Gastroesophageal sphincter (tissue), 4 donors: ENCODE measurements at regions not wholly inside any gene's neighbourhood (a gene's known extent, or its start where the extent isn't known, plus 50 kb on each side); places are given as distances from the start of the nearest gene placed in this dataset.

ENCODE experiments used
- ATAC-seq: fragments of 150-250 bp; one replicate; pipeline ENCODE4 v1.9.1; 2016; ENCODE audit warnings: mild to moderate bottlenecking, moderate library complexity
- H3K27ac ChIP-seq, 4 donors: fragments of 200-600 bp; sonication (generic) in 3 of 4; 1 replicate in 3 of 4; 2 replicates in 1 of 4; pipeline ENCODE4 v1.5.1; 2016 to 2019
- H3K27me3 ChIP-seq: fragments of 200-600 bp; sonication (generic); one replicate; pipeline ENCODE4 v1.5.1; 2019
- H3K36me3 ChIP-seq, 2 donors: fragments of 200-600 bp; sonication (generic); one replicate each; pipeline ENCODE4 v1.5.1; 2019; ENCODE audit warnings: control low read depth in 1 of 2
- H3K4me1 ChIP-seq, 3 donors: fragments of 200-600 bp; sonication (generic); 1 replicate in 2 of 3; 2 replicates in 1 of 3; pipeline ENCODE4 v1.5.1; 2016 to 2019; ENCODE audit warnings: control low read depth in 2 of 3
- H3K4me3 ChIP-seq, 2 donors: fragments of 200-600 bp; sonication (generic); one replicate each; pipeline ENCODE4 v1.5.1; 2019; ENCODE audit warnings: mild to moderate bottlenecking in 1 of 2, moderate library complexity in 1 of 2
- H3K9me3 ChIP-seq, 3 donors: fragments of 200-600 bp; sonication (generic); one replicate each; pipeline ENCODE4 v1.5.1; 2017 to 2019; ENCODE audit warnings: control low read depth in 2 of 3
- EP300 ChIP-seq: sonication (generic); formaldehyde crosslinking; IDR thresholded peaks from one replicate; pipeline ENCODE4 v1.6.1; 2017; ENCODE audit warnings: antibody characterized with exemption, mild to moderate bottlenecking
- POLR2A ChIP-seq, 2 donors: fragments of 450-650 bp; IDR thresholded peaks; one replicate each; pipeline ENCODE4 v1.6.1; 2017; ENCODE audit warnings: antibody characterized with exemption in 2 of 2, mild to moderate bottlenecking in 2 of 2, moderate library complexity in 1 of 2
- POLR2AphosphoS5 ChIP-seq: sonication (generic); formaldehyde crosslinking; IDR thresholded peaks from one replicate; pipeline ENCODE4 v1.6.1; 2017; ENCODE audit warnings: antibody characterized with exemption
- WGBS, 2 donors: methylation state at CpG; one replicate each; pipeline ENCODE4 v1.1.5; 2018; ENCODE audit warnings: low coverage in 1 of 2; 5-methylcytosine and 5-hydroxymethylcytosine counted together
- TF ChIP-seq, protein P1 (sequence below), 4 experiments: fragments of 200-600 bp in 2 of 4; fragments of 450-650 bp in 2 of 4; sonication (generic) in 1 of 4; IDR thresholded peaks; one replicate each; pipeline ENCODE4 v1.5.1; 2017 to 2019; ENCODE audit warnings: antibody characterized with exemption in 4 of 4, mild to moderate bottlenecking in 2 of 4, moderate library complexity in 2 of 4

DNA sequence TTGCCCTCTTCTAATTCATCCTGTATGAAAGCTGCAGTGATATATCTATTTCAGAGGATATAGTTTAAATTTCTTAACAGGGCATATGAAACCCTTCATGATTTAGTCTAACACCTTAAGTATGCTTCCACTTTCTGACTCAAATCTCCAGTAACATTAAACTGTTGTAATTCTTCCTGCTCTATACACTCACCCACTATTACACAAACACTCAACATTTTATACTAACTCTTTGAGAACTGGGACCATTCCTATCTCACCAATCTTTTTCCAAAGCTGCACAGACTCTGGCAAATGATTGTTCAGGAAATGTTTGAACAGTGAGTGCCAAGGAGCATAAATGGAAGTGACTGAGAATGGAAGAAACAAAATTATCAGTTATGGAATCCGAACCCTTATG is 560.4 kb upstream of the DPPA4 start:
- Histone ChIP-seq H3K9me3 (no peaks in the 10 kb centered on the region), H3K4me3 (no peak overlapping the region), H3K36me3 (no peaks in the 10 kb centered on the region), H3K27ac (no peak overlapping the region), H3K27me3 (no peaks in the 10 kb centered on the region), H3K4me1 (no peaks in the 10 kb centered on the region)
- WGBS, 2 donors: 56 to 67% methylated on average over 1 of the region's 1 CpG
- no peak for TF ChIP-seq POLR2AphosphoS5
- TF ChIP-seq, protein P1, sequence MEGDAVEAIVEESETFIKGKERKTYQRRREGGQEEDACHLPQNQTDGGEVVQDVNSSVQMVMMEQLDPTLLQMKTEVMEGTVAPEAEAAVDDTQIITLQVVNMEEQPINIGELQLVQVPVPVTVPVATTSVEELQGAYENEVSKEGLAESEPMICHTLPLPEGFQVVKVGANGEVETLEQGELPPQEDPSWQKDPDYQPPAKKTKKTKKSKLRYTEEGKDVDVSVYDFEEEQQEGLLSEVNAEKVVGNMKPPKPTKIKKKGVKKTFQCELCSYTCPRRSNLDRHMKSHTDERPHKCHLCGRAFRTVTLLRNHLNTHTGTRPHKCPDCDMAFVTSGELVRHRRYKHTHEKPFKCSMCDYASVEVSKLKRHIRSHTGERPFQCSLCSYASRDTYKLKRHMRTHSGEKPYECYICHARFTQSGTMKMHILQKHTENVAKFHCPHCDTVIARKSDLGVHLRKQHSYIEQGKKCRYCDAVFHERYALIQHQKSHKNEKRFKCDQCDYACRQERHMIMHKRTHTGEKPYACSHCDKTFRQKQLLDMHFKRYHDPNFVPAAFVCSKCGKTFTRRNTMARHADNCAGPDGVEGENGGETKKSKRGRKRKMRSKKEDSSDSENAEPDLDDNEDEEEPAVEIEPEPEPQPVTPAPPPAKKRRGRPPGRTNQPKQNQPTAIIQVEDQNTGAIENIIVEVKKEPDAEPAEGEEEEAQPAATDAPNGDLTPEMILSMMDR (IDR thresholded peaks at IDR 0.05): no peak
- TF ChIP-seq POLR2A (IDR thresholded peaks at IDR 0.05): no peak
- no peak for TF ChIP-seq EP300
- no peak for ATAC-seq

DNA sequence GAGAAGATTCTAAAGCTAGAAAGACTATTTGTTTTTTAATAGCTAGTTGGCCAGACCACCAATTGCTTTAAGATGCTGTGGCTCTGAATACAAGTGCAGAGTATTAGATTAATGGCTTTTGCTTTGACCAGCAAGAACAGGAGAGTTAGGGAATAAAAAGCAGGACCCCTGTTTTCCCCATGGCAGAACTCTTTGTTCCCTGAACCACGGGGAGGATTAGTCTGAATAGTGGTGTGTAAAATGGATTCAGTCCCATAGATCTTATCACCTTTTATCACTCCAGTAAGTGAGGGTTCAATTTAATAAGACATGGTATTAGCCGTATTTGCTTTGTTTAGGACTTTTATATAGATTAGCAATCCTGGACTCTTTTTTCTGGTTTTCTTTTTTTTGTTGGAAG is 562.6 kb upstream of the DPPA4 start:
- Histone ChIP-seq H3K27me3 (no peaks in the 10 kb centered on the region), H3K27ac (no peak overlapping the region), H3K4me1 (no peaks in the 10 kb centered on the region), H3K4me3 (no peak overlapping the region), H3K36me3 (no peaks in the 10 kb centered on the region), H3K9me3 (no peaks in the 10 kb centered on the region)
- TF ChIP-seq, protein P1 (IDR thresholded peaks at IDR 0.05): no peak
- TF ChIP-seq POLR2AphosphoS5: no peak
- TF ChIP-seq POLR2A (IDR thresholded peaks at IDR 0.05): no peak
- 67 to 100% methylated on average over 2 of the region's 2 CpGs for WGBS, 2 donors
- no peak for ATAC-seq

DNA sequence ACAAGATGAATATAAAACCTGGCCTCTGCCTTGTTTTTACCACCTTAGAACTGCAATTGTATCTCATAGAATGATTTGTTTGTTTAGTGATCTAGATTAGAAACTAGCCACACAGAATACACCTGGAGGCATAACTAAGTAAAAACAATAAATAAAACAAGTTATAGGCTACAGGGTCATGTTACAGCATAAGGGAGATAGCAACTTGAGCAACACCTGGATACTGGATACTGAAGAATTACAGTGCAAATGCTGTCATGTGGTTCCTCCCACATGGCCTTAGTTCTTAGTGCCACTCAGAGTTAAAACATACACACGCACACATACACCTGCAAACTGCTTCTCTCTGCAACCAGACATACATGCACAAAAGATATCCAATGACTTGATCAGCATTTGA is 563.4 kb upstream of the DPPA4 start:
- Histone ChIP-seq H3K4me3 (no peak overlapping the region), H3K27me3 (no peaks in the 10 kb centered on the region), H3K36me3 (no peaks in the 10 kb centered on the region), H3K4me1 (no peaks in the 10 kb centered on the region), H3K9me3 (no peaks in the 10 kb centered on the region), H3K27ac (no peak overlapping the region)
- TF ChIP-seq, protein P1 (IDR thresholded peaks at IDR 0.05): no peak
- TF ChIP-seq POLR2AphosphoS5 (no peak), POLR2A (IDR thresholded peaks at IDR 0.05) (no peak), EP300 (no peak)
- ATAC-seq: no peak
- 54 to 62% methylated on average over 1 of the region's 1 CpG for WGBS, 2 donors

DNA sequence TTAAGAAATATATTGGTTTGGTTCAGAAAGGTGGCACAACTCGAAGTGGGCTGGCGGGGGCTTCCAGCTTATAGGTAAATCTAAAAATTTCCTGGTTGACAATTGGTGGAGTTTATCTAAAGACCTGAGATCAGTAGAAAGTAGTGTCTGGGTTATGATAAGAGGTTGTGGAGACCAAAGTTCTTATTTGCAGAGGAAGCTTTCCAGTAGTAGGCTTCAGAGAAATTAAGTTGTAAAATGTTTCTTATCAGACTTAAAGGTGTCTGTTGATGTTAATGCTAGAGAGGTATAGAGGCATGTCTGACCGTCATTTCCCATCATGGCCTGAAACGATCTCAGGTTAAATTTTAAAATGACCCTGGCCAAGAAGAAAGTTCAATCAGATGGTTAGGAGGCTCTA is 565.2 kb upstream of the DPPA4 start:
- WGBS, 2 donors: 79 to 89% methylated on average over 4 of the region's 4 CpGs
- Histone ChIP-seq H3K36me3 (no peaks in the 10 kb centered on the region), H3K4me1 (no peaks in the 10 kb centered on the region), H3K27ac (no peak overlapping the region), H3K9me3 (no peaks in the 10 kb centered on the region), H3K4me3 (no peak overlapping the region), H3K27me3 (no peaks in the 10 kb centered on the region)
- no peak for ATAC-seq
- TF ChIP-seq EP300 (no peak), POLR2A (IDR thresholded peaks at IDR 0.05) (no peak), POLR2AphosphoS5 (no peak)
- TF ChIP-seq, protein P1 (IDR thresholded peaks at IDR 0.05): no peak

DNA sequence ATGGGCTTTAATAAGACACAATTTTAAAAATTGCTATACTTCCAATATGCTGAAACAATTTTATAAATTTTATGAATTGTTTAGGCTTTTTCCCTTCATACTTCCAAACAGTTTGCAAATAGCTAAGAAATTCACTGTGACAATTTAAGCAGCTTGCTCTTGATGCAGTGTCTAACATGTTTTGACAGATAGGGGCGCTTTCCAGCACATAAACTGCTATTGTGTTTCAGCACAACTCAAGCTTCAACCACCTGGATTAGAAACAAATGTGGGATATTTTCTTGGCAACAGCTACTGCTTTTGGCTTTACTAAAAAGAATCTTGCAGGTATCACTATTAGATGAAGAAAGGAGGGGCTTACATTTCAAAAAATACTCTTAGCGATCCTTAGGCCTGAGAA is 565.8 kb upstream of the DPPA4 start:
- Histone ChIP-seq H3K27me3 (no peaks in the 10 kb centered on the region), H3K4me3 (no peak overlapping the region), H3K27ac (no peak overlapping the region), H3K36me3 (no peaks in the 10 kb centered on the region), H3K9me3 (no peaks in the 10 kb centered on the region), H3K4me1 (no peaks in the 10 kb centered on the region)
- 65 to 81% methylated on average over 2 of the region's 2 CpGs for WGBS, 2 donors
- no peak for ATAC-seq
- TF ChIP-seq POLR2AphosphoS5 (no peak), EP300 (no peak)
- TF ChIP-seq, protein P1 (IDR thresholded peaks at IDR 0.05): no peak
